ENCODE measurements at regions not wholly inside any gene's neighbourhood (a gene's known extent, or its start where the extent isn't known, plus 50 kb on each side); places are given as distances from the start of the nearest gene placed in this dataset.

GRCh38 chr7:85630904-85631600, 444.2 kb upstream of the SEMA3D start:
- TF ChIP-seq ZKSCAN8 (CRISPR knock-in tag; IDR thresholded peaks at IDR 0.05) = no peak
- TF ChIP-seq EWSR1 (IDR thresholded peaks at IDR 0.05; ENCODE audit: borderline replicate concordance, low read depth, partially characterized antibody) = no peak
- TF ChIP-seq CTCF (IDR thresholded peaks at IDR 0.05 in 2 of 3, conservative IDR thresholded peaks at IDR 0.05 in 1 of 3; ENCODE audit: insufficient read depth in 2 of 3, low read depth in 1 of 3, low read length in 3 of 3) = no peak
- no peak for TF ChIP-seq OTX1 (CRISPR knock-in tag; IDR thresholded peaks at IDR 0.05)
- no peak for TF ChIP-seq KDM4B (IDR thresholded peaks at IDR 0.05; ENCODE audit: borderline replicate concordance in 2 of 2, low read depth in 1 of 2)
- no peak for TF ChIP-seq RAD21 (CRISPR knock-in tag; conservative IDR thresholded peaks at IDR 0.05 in 1 of 2, IDR thresholded peaks at IDR 0.05 in 1 of 2)
- TF ChIP-seq ZNF695 (CRISPR knock-in tag; IDR thresholded peaks at IDR 0.05) = no peak
- no peak for TF ChIP-seq MED1 (CRISPR knock-in tag; IDR thresholded peaks at IDR 0.05; ENCODE audit: borderline replicate concordance)

Measured in K562 (cell line).